Astrocyte (in vitro differentiated cells and primary cell): ENCODE measurements at regions not wholly inside any gene's neighbourhood (a gene's known extent, or its start where the extent isn't known, plus 50 kb on each side); places are given as distances from the start of the nearest gene placed in this dataset.

ENCODE experiments used
- DNase-seq: peaks from one replicate; pipeline ENCODE4 v3.0.0-alpha.2; 2010; ENCODE audit warnings: low read depth
- FAIRE-seq: peaks from 2 replicates; lab custom pipeline; 2011; peaks lifted over from hg19 to GRCh38; lab: Jason Lieb, UNC
- H2AFZ ChIP-seq: 2 replicates; pipeline ENCODE4 v1.6.0; 2012; ENCODE audit warnings: low read depth, low read length, inconsistent platforms
- H3K27ac ChIP-seq: 2 replicates; pipeline ENCODE4 v1.5.1; 2011; ENCODE audit warnings: low read depth, low read length, inconsistent platforms
- H3K27me3 ChIP-seq: 2 replicates; pipeline ENCODE4 v1.6.0; 2011; ENCODE audit warnings: low read length, inconsistent platforms; ENCODE audit not compliant: insufficient read depth
- H3K36me3 ChIP-seq: 2 replicates; pipeline ENCODE4 v1.5.1; 2011; ENCODE audit warnings: low read length, inconsistent platforms; ENCODE audit not compliant: insufficient read depth
- H3K4me1 ChIP-seq: 2 replicates; pipeline ENCODE4 v1.5.1; 2011; ENCODE audit warnings: low read length, inconsistent platforms; ENCODE audit not compliant: insufficient read depth
- H3K4me2 ChIP-seq: 2 replicates; pipeline ENCODE4 v1.6.0; 2012; ENCODE audit warnings: low read length, inconsistent platforms
- H3K4me3 ChIP-seq: 2 replicates; pipeline ENCODE4 v1.5.1; 2011; ENCODE audit warnings: low read depth, mild to moderate bottlenecking, low read length, inconsistent platforms; ENCODE audit not compliant: insufficient read depth
- H3K79me2 ChIP-seq: 2 replicates; pipeline ENCODE4 v1.6.0; 2012; ENCODE audit warnings: mild to moderate bottlenecking, low read length, inconsistent platforms; ENCODE audit not compliant: insufficient read depth
- H3K9ac ChIP-seq: 2 replicates; pipeline ENCODE4 v1.6.0; 2012; ENCODE audit warnings: mild to moderate bottlenecking, low read length, inconsistent platforms
- H3K9me3 ChIP-seq: 2 replicates; pipeline ENCODE4 v1.5.1; 2012; ENCODE audit warnings: low read depth, mild to moderate bottlenecking, low read length, inconsistent platforms; ENCODE audit not compliant: insufficient read depth
- H4K20me1 ChIP-seq: 2 replicates; pipeline ENCODE4 v1.6.0; 2012; ENCODE audit warnings: low read length, inconsistent platforms; ENCODE audit not compliant: insufficient read depth
- H3K27ac Mint-ChIP-seq: one replicate; pipeline ENCODE4 v1.8.0; 2021; ENCODE audit warnings: mild to moderate bottlenecking, mixed read lengths; ENCODE audit not compliant: unreplicated experiment
- H3K27me3 Mint-ChIP-seq: one replicate; pipeline ENCODE4 v1.8.0; 2021; ENCODE audit warnings: low read depth, mixed read lengths; ENCODE audit not compliant: unreplicated experiment
- H3K36me3 Mint-ChIP-seq: one replicate; pipeline ENCODE4 v1.8.0; 2021; ENCODE audit warnings: low read depth, mixed read lengths; ENCODE audit not compliant: unreplicated experiment
- H3K4me1 Mint-ChIP-seq: one replicate; pipeline ENCODE4 v1.8.0; 2021; ENCODE audit warnings: low read depth, mixed read lengths; ENCODE audit not compliant: unreplicated experiment
- H3K4me3 Mint-ChIP-seq: one replicate; pipeline ENCODE4 v1.8.0; 2021; ENCODE audit warnings: mild to moderate bottlenecking, moderate library complexity, mixed read lengths; ENCODE audit not compliant: unreplicated experiment
- H3K9me3 Mint-ChIP-seq: one replicate; pipeline ENCODE4 v1.8.0; 2021; ENCODE audit warnings: mild to moderate bottlenecking, mixed read lengths; ENCODE audit not compliant: unreplicated experiment
- CTCF ChIP-seq: IDR thresholded peaks from 2 replicates; pipeline ENCODE4 v1.5.1; 2011; ENCODE audit warnings: low read depth, mild to moderate bottlenecking, inconsistent platforms, low read length, moderate library complexity; ENCODE audit not compliant: insufficient read depth
- EZH2 ChIP-seq: IDR thresholded peaks from 2 replicates; pipeline ENCODE4 v1.6.1; 2012; ENCODE audit warnings: mild to moderate bottlenecking, low read length, inconsistent platforms; ENCODE audit not compliant: insufficient read depth

GRCh38 chr19:30651066-30651465, 278.9 kb downstream of the ZNF536 start:
- no peaks in the 10 kb centered on the region for H3K4me1 ChIP-seq
- no peaks in the 10 kb centered on the region for H3K36me3 ChIP-seq
- H3K9ac ChIP-seq, result no peak overlapping the region
- Mint-ChIP-seq H3K36me3 (no peaks in the 10 kb centered on the region), H3K27me3 (peaks cover 26% of the 10 kb centered on the region), H3K9me3 (no peaks in the 10 kb centered on the region), H3K27ac (no peak overlapping the region), H3K4me3 (no peak overlapping the region), H3K4me1 (peaks cover 9% of the 10 kb centered on the region)
- H3K27ac ChIP-seq, result no peak overlapping the region
- H3K79me2 ChIP-seq, result no peaks in the 10 kb centered on the region
- H2AFZ ChIP-seq, result no peak overlapping the region
- no peak for TF ChIP-seq EZH2
- no peak for TF ChIP-seq CTCF
- DNase-seq (no peak), FAIRE-seq (no peak)
- H4K20me1 ChIP-seq, result no peaks in the 10 kb centered on the region
- no peak overlapping the region for H3K4me2 ChIP-seq
- H3K4me3 ChIP-seq, result no peak overlapping the region
- H3K9me3 ChIP-seq, result no peaks in the 10 kb centered on the region
- H3K27me3 ChIP-seq, result no peaks in the 10 kb centered on the region

DNA sequence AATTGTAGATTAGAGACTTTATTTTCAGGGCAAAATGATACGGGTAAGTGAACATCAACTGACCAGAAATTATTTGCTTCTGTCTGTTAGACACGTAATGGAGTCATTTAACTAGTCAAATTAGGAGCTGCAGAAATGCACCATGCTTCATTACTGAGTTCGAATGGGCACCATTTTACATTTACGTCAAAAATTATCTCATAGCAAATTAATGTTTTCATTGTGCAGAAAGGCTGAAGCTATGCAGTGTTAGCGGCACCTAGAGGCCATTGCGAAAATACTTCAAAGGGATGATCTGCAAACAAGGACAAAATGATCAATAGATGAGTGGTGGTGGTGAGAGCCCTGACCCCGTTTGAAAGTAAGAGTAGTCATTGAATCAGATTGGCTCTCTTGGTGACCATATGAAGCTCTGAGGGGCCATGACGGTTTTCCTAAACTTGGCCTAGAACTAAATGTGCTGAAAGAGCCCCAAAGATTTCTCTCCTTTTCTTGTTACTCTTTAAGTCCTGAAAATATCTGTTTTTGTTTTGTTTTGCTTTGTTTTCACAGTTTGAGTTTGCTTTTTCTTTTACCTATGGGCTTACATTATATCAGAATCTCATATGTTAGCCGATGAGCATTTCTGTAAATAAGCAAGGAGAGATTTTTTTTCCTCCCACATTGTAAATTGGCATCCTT, 277.9 kb downstream of the ZNF536 start:
- DNase-seq, result peak; percentile 18

More for the DNA sequence above, 277.9 kb downstream of the ZNF536 start:
- Mint-ChIP-seq H3K9me3 (no peaks in the 10 kb centered on the region), H3K27ac (no peak overlapping the region), H3K27me3 (peaks cover 21% of the 10 kb centered on the region), H3K4me3 (no peak overlapping the region), H3K36me3 (no peaks in the 10 kb centered on the region), H3K4me1 (peaks cover 9% of the 10 kb centered on the region)
- no peak overlapping the region for H2AFZ ChIP-seq
- no peaks in the 10 kb centered on the region for H3K79me2 ChIP-seq
- no peaks in the 10 kb centered on the region for H3K9me3 ChIP-seq
- no peaks in the 10 kb centered on the region for H4K20me1 ChIP-seq
- no peaks in the 10 kb centered on the region for H3K36me3 ChIP-seq
- H3K4me1 ChIP-seq, result no peaks in the 10 kb centered on the region
- H3K9ac ChIP-seq, result no peak overlapping the region
- TF ChIP-seq CTCF (peak; percentile 88), EZH2 (no peak)
- peak; percentile 67 for FAIRE-seq
- no peak overlapping the region for H3K27ac ChIP-seq
- no peak overlapping the region for H3K4me3 ChIP-seq
- no peaks in the 10 kb centered on the region for H3K27me3 ChIP-seq
- H3K4me2 ChIP-seq, result no peak overlapping the region
